B cell (primary cell): ENCODE measurements at regions not wholly inside any gene's neighbourhood (a gene's known extent, or its start where the extent isn't known, plus 50 kb on each side); places are given as distances from the start of the nearest gene placed in this dataset.

ENCODE experiments used
- EZH2 ChIP-seq: IDR thresholded peaks from 2 replicates; pipeline ENCODE4 v1.6.1; 2012; ENCODE audit warnings: borderline replicate concordance, low read depth, mild to moderate bottlenecking, moderate library complexity, low read length; ENCODE audit not compliant: insufficient read depth, poor library complexity, severe bottlenecking
- TF ChIP-seq, protein P1 (sequence below): fragments of 200-600 bp; IDR thresholded peaks from one replicate; pipeline ENCODE4 v1.8.0; 2022; ENCODE audit warnings: antibody characterized with exemption, mild to moderate bottlenecking

DNA sequence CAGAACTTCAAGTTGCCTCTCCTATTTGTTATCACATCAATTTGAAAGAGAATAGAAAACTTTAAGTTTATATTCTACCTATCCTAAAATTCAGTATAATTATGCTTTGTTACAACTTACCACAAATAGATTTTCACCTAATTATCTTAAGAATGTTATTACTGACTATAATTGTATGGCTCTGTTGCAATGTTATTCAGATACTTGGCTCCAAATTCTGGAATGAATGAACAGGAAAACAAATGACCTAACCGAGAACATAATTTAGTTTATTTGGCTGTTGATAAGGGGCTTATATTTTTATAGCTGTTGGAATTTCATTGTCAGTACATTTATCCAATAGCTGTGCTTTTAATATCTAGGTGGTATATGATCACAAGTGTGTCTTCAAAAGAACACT lies 173.2 kb upstream of the GULP1 start:
- TF ChIP-seq, protein P1, sequence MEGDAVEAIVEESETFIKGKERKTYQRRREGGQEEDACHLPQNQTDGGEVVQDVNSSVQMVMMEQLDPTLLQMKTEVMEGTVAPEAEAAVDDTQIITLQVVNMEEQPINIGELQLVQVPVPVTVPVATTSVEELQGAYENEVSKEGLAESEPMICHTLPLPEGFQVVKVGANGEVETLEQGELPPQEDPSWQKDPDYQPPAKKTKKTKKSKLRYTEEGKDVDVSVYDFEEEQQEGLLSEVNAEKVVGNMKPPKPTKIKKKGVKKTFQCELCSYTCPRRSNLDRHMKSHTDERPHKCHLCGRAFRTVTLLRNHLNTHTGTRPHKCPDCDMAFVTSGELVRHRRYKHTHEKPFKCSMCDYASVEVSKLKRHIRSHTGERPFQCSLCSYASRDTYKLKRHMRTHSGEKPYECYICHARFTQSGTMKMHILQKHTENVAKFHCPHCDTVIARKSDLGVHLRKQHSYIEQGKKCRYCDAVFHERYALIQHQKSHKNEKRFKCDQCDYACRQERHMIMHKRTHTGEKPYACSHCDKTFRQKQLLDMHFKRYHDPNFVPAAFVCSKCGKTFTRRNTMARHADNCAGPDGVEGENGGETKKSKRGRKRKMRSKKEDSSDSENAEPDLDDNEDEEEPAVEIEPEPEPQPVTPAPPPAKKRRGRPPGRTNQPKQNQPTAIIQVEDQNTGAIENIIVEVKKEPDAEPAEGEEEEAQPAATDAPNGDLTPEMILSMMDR, result no peak
- no peak for TF ChIP-seq EZH2
